HEK293 (cell line): ENCODE measurements at regions not wholly inside any gene's neighbourhood (a gene's known extent, or its start where the extent isn't known, plus 50 kb on each side); places are given as distances from the start of the nearest gene placed in this dataset.

Experiments used
- CTCF ChIA-PET: fragments of 350-600 bp; formaldehyde crosslinking; extraction: SDS; loops from one replicate; lab custom pipeline; 2021; ENCODE audit warnings: antibody characterized with exemption; lab: Yijun Ruan, JAX
- POLR2A ChIA-PET: fragments of 300-600 bp; formaldehyde crosslinking; extraction: SDS; loops from one replicate; lab custom pipeline; 2020; ENCODE audit warnings: antibody characterized with exemption, inconsistent platforms; lab: Yijun Ruan, JAX
- H3K27ac ChIP-seq: fragments of 200-500 bp; sonication (Bioruptor generic); 2 replicates; pipeline ENCODE4 v1.5.1; 2014; ENCODE audit warnings: low read depth, low read length, control low read depth, inconsistent platforms; ENCODE audit errors: extremely low read depth
- H3K36me3 ChIP-seq, 2 experiments: fragments of 200-500 bp in 1 of 2; sonication (Bioruptor generic) in 1 of 2; 1 replicate in 1 of 2; 2 replicates in 1 of 2; pipeline ENCODE4 v1.5.1; 2014 to 2017; ENCODE audit warnings: inconsistent platforms in 2 of 2, low read length in 2 of 2; ENCODE audit not compliant: control insufficient read depth in 2 of 2, insufficient read depth in 1 of 2
- H3K4me1 ChIP-seq: fragments of 200-500 bp; sonication (Bioruptor generic); 2 replicates; pipeline ENCODE4 v1.5.1; 2014; ENCODE audit warnings: mild to moderate bottlenecking, low read length, inconsistent platforms; ENCODE audit not compliant: control insufficient read depth, insufficient read depth
- H3K4me3 ChIP-seq: 2 replicates; pipeline ENCODE4 v1.5.1; 2011; ENCODE audit warnings: low read depth, mild to moderate bottlenecking, control low read depth, low read length, moderate library complexity
- H3K9me3 ChIP-seq: fragments of 200-500 bp; sonication (Bioruptor generic); 2 replicates; pipeline ENCODE4 v1.5.1; 2014; ENCODE audit warnings: low read depth, low read length, inconsistent platforms; ENCODE audit not compliant: control insufficient read depth, insufficient read depth
- ATF2 ChIP-seq: fragments of 450-650 bp; formaldehyde crosslinking; IDR thresholded peaks from 2 replicates; pipeline ENCODE4 v1.5.1; 2016; ENCODE audit warnings: missing biosample characterization, missing genetic modification characterization, low read depth
- CTCF ChIP-seq: fragments of 450-650 bp; formaldehyde crosslinking; IDR thresholded peaks from 2 replicates; pipeline ENCODE4 v1.5.1; 2016; ENCODE audit warnings: missing biosample characterization, missing genetic modification characterization
- INSM2 ChIP-seq: fragments of 450-650 bp; formaldehyde crosslinking; IDR thresholded peaks from 2 replicates; pipeline ENCODE4 v1.5.1; 2016; ENCODE audit warnings: missing biosample characterization, missing genetic modification characterization
- PRDM4 ChIP-seq: fragments of 450-650 bp; formaldehyde crosslinking; IDR thresholded peaks from 2 replicates; pipeline ENCODE4 v1.5.1; 2017; ENCODE audit warnings: missing biosample characterization, missing genetic modification characterization
- REPIN1 ChIP-seq: fragments of 450-650 bp; formaldehyde crosslinking; IDR thresholded peaks from 2 replicates; pipeline ENCODE4 v1.5.1; 2017; ENCODE audit warnings: missing biosample characterization, missing genetic modification characterization, low read depth
- YY1 ChIP-seq: fragments of 450-650 bp; formaldehyde crosslinking; IDR thresholded peaks from 2 replicates; pipeline ENCODE4 v1.5.1; 2018; ENCODE audit warnings: missing biosample characterization, missing genetic modification characterization
- ZNF112 ChIP-seq: fragments of 450-650 bp; formaldehyde crosslinking; IDR thresholded peaks from 2 replicates; pipeline ENCODE4 v1.5.0; 2017; ENCODE audit warnings: missing biosample characterization, missing genetic modification characterization
- ZNF19 ChIP-seq: fragments of 450-650 bp; formaldehyde crosslinking; IDR thresholded peaks from 2 replicates; pipeline ENCODE4; 2016; ENCODE audit warnings: missing biosample characterization, missing genetic modification characterization, low read depth
- ZNF221 ChIP-seq: fragments of 450-650 bp; formaldehyde crosslinking; IDR thresholded peaks from 2 replicates; pipeline ENCODE4 v1.5.1; 2017; ENCODE audit warnings: missing biosample characterization, missing genetic modification characterization, borderline replicate concordance
- ZNF274 ChIP-seq, 2 experiments: fragments of 200-500 bp in 1 of 2; fragments of 450-650 bp in 1 of 2; sonication (Bioruptor generic) in 1 of 2; formaldehyde crosslinking in 1 of 2; IDR thresholded peaks; 2 replicates each; pipeline versions ENCODE4 v1.5.1 to v1.6.1; 2014 to 2016; ENCODE audit warnings: borderline replicate concordance in 1 of 2, inconsistent platforms in 1 of 2, low read length in 1 of 2, missing biosample characterization in 1 of 2, missing genetic modification characterization in 1 of 2
- ZNF513 ChIP-seq: fragments of 450-650 bp; IDR thresholded peaks from 2 replicates; pipeline ENCODE4 v1.5.1; 2018; ENCODE audit warnings: missing biosample characterization, missing genetic modification characterization
- ZNF639 ChIP-seq: fragments of 450-650 bp; formaldehyde crosslinking; IDR thresholded peaks from 2 replicates; pipeline ENCODE4 v1.5.1; 2016; ENCODE audit warnings: missing biosample characterization, missing genetic modification characterization
- ZNF660 ChIP-seq: fragments of 450-650 bp; IDR thresholded peaks from 2 replicates; pipeline ENCODE4 v1.5.1; 2018; ENCODE audit warnings: missing biosample characterization, mild to moderate bottlenecking, missing genetic modification characterization
- ZSCAN4 ChIP-seq: fragments of 450-650 bp; formaldehyde crosslinking; IDR thresholded peaks from 2 replicates; pipeline ENCODE4 v1.5.1; 2017; ENCODE audit warnings: missing biosample characterization, missing genetic modification characterization

GRCh38 chr7:97373736-97374135 lies 256.2 kb downstream of the SDHAF3 start:
- POLR2A ChIA-PET: no interaction called here
- CTCF ChIA-PET: no interaction called here
- no peak overlapping the region for H3K27ac ChIP-seq
- H3K9me3 ChIP-seq: no peaks in the 10 kb centered on the region
- TF ChIP-seq ZNF19 (no peak), PRDM4 (tag by site-specific recombination) (no peak)
- no peaks in the 10 kb centered on the region for H3K4me1 ChIP-seq
- H3K4me3 ChIP-seq: no peak overlapping the region
- no peaks in the 10 kb centered on the region for H3K36me3 ChIP-seq

GRCh38 chr7:97377713-97378112 lies 260.2 kb downstream of the SDHAF3 start:
- no peak overlapping the region for H3K27ac ChIP-seq
- H3K9me3 ChIP-seq: no peaks in the 10 kb centered on the region
- H3K36me3 ChIP-seq: no peaks in the 10 kb centered on the region
- CTCF ChIA-PET: no interaction called here
- no peak overlapping the region for H3K4me3 ChIP-seq
- no peak for TF ChIP-seq ZNF513 (tag by site-specific recombination)
- no peak for TF ChIP-seq ZSCAN4 (tag by site-specific recombination)
- TF ChIP-seq YY1 (tag by site-specific recombination): no peak
- no peak for TF ChIP-seq ZNF639 (tag by site-specific recombination)
- TF ChIP-seq ATF2 (tag by site-specific recombination): no peak
- no peak for TF ChIP-seq ZNF112 (tag by site-specific recombination)
- no peak for TF ChIP-seq ZNF221
- TF ChIP-seq ZNF660 (tag by site-specific recombination): no peak
- TF ChIP-seq, all 188 proteins: peak for 0
- no peaks in the 10 kb centered on the region for H3K4me1 ChIP-seq
- POLR2A ChIA-PET: no interaction called here

GRCh38 chr7:97381815-97382554 lies 264.5 kb downstream of the SDHAF3 start:
- Histone ChIP-seq H3K4me3 (no peak overlapping the region), H3K36me3 (no peaks in the 10 kb centered on the region), H3K27ac (no peak overlapping the region), H3K4me1 (no peaks in the 10 kb centered on the region), H3K9me3 (no peaks in the 10 kb centered on the region)
- POLR2A ChIA-PET: no interaction called here
- CTCF ChIA-PET: interaction anchor here (0.6 to 1.2 kb wide), 5 partner anchors 11 to 277 kb away, joined by 3 to 9 read pairs (median 3); no protein-coding TSS in a partner anchor
- TF ChIP-seq ZNF274 (IDR thresholded peaks at IDR 0.05; ENCODE audit: low read length) (no peak), ZNF274 (tag by site-specific recombination; IDR thresholded peaks at IDR 0.05; ENCODE audit: borderline replicate concordance) (no peak), CTCF (no peak), INSM2 (tag by site-specific recombination) (no peak), REPIN1 (no peak)
